ENCODE measurements at regions not wholly inside any gene's neighbourhood (a gene's known extent, or its start where the extent isn't known, plus 50 kb on each side); places are given as distances from the start of the nearest gene placed in this dataset.

- Mint-ChIP-seq H3K4me3 (no peak overlapping the region), H3K9me3 (no peaks in the 10 kb centered on the region), H3K27ac (no peak overlapping the region), H3K27me3 (ENCODE audit: low read depth) (no peaks in the 10 kb centered on the region), H3K36me3 (ENCODE audit: insufficient read depth in 1 of 3, low read depth in 3 of 3) (no peaks in the 10 kb centered on the region), H3K4me1 (0 out of 4 replicates have a peak, but pooled peaks cover 0 to 2% of the 10 kb centered on the region in 2 experiments)
- no peaks in the 10 kb centered on the region for H3K79me1 ChIP-seq (ENCODE audit: insufficient read depth, low read depth, low read length, poor library complexity, severe bottlenecking)
- no peak for TF ChIP-seq CTCF (conservative IDR thresholded peaks at IDR 0.05)
- H3K79me2 ChIP-seq (ENCODE audit: insufficient read depth, low read length): no peaks in the 10 kb centered on the region
- H3K4me2 ChIP-seq (ENCODE audit: insufficient read depth, insufficient read length, low read length): no peak overlapping the region
- no peak overlapping the region for H2BK12ac ChIP-seq (ENCODE audit: insufficient read length, low read depth, low read length)
- no peak overlapping the region for H2AK5ac ChIP-seq (ENCODE audit: insufficient read length, low read length)
- no peak overlapping the region for H2BK120ac ChIP-seq (ENCODE audit: low read depth, low read length, poor library complexity, severe bottlenecking)
- H3K9ac ChIP-seq (ENCODE audit: extremely low read depth, insufficient read length, low read length): no peak overlapping the region
- no peaks in the 10 kb centered on the region for H3K9me3 ChIP-seq (ENCODE audit: control insufficient read depth, low read depth, low read length)
- H3K14ac ChIP-seq (ENCODE audit: insufficient read depth, low read length): no peak overlapping the region
- WGBS (ENCODE audit: extremely low coverage, insufficient read length, low lambda C conversion rate): no CpG with 5 or more reads among the region's 5 CpGs
- no peaks in the 10 kb centered on the region for H3K27me3 ChIP-seq (ENCODE audit: insufficient read depth, low read length)
- H2BK15ac ChIP-seq (ENCODE audit: low read depth, low read length): no peak overlapping the region
- no peak overlapping the region for H2AFZ ChIP-seq (ENCODE audit: low read length)
- no peak overlapping the region for H4K91ac ChIP-seq (ENCODE audit: insufficient read length, low read depth, low read length)
- H3K27ac ChIP-seq (ENCODE audit: insufficient read length, low read depth, low read length): no peak overlapping the region
- no peaks in the 10 kb centered on the region for H3K23me2 ChIP-seq (ENCODE audit: insufficient read length, low read depth, low read length, poor library complexity, severe bottlenecking)
- DNase-seq: no peak
- no peak overlapping the region for H2BK5ac ChIP-seq (ENCODE audit: insufficient read length, low read length)
- no peak overlapping the region for H3K18ac ChIP-seq (ENCODE audit: insufficient read length, low read depth, low read length)
- no peaks in the 10 kb centered on the region for H3K4me1 ChIP-seq (ENCODE audit: insufficient read depth, low read length)
- H3K56ac ChIP-seq (ENCODE audit: insufficient read length, low read depth, low read length): no peak overlapping the region
- no peak overlapping the region for H4K8ac ChIP-seq (replicated peaks; ENCODE audit: insufficient read length, low read depth, low read length)
- no peak overlapping the region for H3K4ac ChIP-seq (ENCODE audit: low read depth, low read length)
- H4K20me1 ChIP-seq (ENCODE audit: control insufficient read depth, insufficient read depth, insufficient read length): no peaks in the 10 kb centered on the region
- H4K5ac ChIP-seq (ENCODE audit: insufficient read length, low read depth, low read length): no peak overlapping the region
- no peak overlapping the region for H3T11ph ChIP-seq (ENCODE audit: low read length)
- H2BK20ac ChIP-seq (ENCODE audit: low read depth, low read length, poor library complexity, severe bottlenecking): no peak overlapping the region
- no peak overlapping the region for H3K23ac ChIP-seq (ENCODE audit: insufficient read length, low read depth, low read length)
Observed at GRCh38 chr18:60693426-60693825, 320.9 kb upstream of the MC4R start.
